ENCODE measurements at regions not wholly inside any gene's neighbourhood (a gene's known extent, or its start where the extent isn't known, plus 50 kb on each side); places are given as distances from the start of the nearest gene placed in this dataset.

GRCh38 chr6:139588076-139588639 lies 213.7 kb upstream of the CITED2 start (continued):
- no peak for TF ChIP-seq LARP7 (IDR thresholded peaks at IDR 0.05)
- no peak for TF ChIP-seq EP400 (IDR thresholded peaks at IDR 0.05)
- no peak for TF ChIP-seq HMGXB4 (CRISPR knock-in tag; IDR thresholded peaks at IDR 0.05)
- no peak for TF ChIP-seq ZMIZ1 (IDR thresholded peaks at IDR 0.05; ENCODE audit: low read depth in 2 of 2, low read length in 2 of 2)
- TF ChIP-seq GTF2E2 (tag; IDR thresholded peaks at IDR 0.05): no peak
- TF ChIP-seq NONO (IDR thresholded peaks at IDR 0.05; ENCODE audit: low read depth in 2 of 2, low read length in 1 of 2): no peak
- no peak for TF ChIP-seq ZFX (CRISPR knock-in tag; IDR thresholded peaks at IDR 0.05)
- 0 out of 2 replicates have a peak, but pooled peaks have one; percentile 3 for TF ChIP-seq MEF2A (IDR thresholded peaks at IDR 0.05; ENCODE audit: control insufficient read depth, low read depth, low read length)
- no peak for TF ChIP-seq KLF6 (CRISPR knock-in tag; IDR thresholded peaks at IDR 0.05; ENCODE audit: borderline replicate concordance)
- no peak for TF ChIP-seq ZNF263 (CRISPR knock-in tag; IDR thresholded peaks at IDR 0.05; ENCODE audit: borderline replicate concordance)
- TF ChIP-seq BCOR (IDR thresholded peaks at IDR 0.05): no peak
- no peak for TF ChIP-seq RFX7 (CRISPR knock-in tag; IDR thresholded peaks at IDR 0.05)
- TF ChIP-seq RFX1 (IDR thresholded peaks at IDR 0.05): peak; percentile 54
- TF ChIP-seq ESRRA (IDR thresholded peaks at IDR 0.05; ENCODE audit: borderline replicate concordance, low read depth): 0 out of 2 replicates have a peak, but pooled peaks have one; percentile 42
- no peak for TF ChIP-seq SMARCB1 (IDR thresholded peaks at IDR 0.05; ENCODE audit: insufficient read length, low read depth)
- TF ChIP-seq, protein P1, sequence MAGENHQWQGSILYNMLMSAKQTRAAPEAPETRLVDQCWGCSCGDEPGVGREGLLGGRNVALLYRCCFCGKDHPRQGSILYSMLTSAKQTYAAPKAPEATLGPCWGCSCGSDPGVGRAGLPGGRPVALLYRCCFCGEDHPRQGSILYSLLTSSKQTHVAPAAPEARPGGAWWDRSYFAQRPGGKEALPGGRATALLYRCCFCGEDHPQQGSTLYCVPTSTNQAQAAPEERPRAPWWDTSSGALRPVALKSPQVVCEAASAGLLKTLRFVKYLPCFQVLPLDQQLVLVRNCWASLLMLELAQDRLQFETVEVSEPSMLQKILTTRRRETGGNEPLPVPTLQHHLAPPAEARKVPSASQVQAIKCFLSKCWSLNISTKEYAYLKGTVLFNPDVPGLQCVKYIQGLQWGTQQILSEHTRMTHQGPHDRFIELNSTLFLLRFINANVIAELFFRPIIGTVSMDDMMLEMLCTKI (IDR thresholded peaks at IDR 0.05; ENCODE audit: partially characterized antibody): no peak
- 0 out of 2 replicates have a peak, but pooled peaks have one; percentile 35 for TF ChIP-seq LCOR (CRISPR knock-in tag; IDR thresholded peaks at IDR 0.05)
- no peak for TF ChIP-seq ZNF561 (CRISPR knock-in tag; conservative IDR thresholded peaks at IDR 0.05)
- peak; percentile 27; the same call in 1 of the 2 replicates for TF ChIP-seq TCF7 (IDR thresholded peaks at IDR 0.05; ENCODE audit: borderline replicate concordance)
- no peak for TF ChIP-seq PHF20 (IDR thresholded peaks at IDR 0.05; ENCODE audit: partially characterized antibody)
- TF ChIP-seq EWSR1 (IDR thresholded peaks at IDR 0.05; ENCODE audit: borderline replicate concordance, low read depth, partially characterized antibody): no peak
- 0 out of 2 replicates have a peak, but pooled peaks have one; percentile 48 for TF ChIP-seq TEAD4 (IDR thresholded peaks at IDR 0.05; ENCODE audit: low read length)
- TF ChIP-seq TEAD4 (CRISPR knock-in tag; IDR thresholded peaks at IDR 0.05; ENCODE audit: borderline replicate concordance): no peak
- TF ChIP-seq MEIS2 (IDR thresholded peaks at IDR 0.05; ENCODE audit: partially characterized antibody): peak; percentile 27
- TF ChIP-seq MCM7 (IDR thresholded peaks at IDR 0.05): no peak

All from K562 (cell line).